HS-5 (cell line): ENCODE measurements at regions not wholly inside any gene's neighbourhood (a gene's known extent, or its start where the extent isn't known, plus 50 kb on each side); places are given as distances from the start of the nearest gene placed in this dataset.
"Not testable (repeated sequence)": the region's sequence is repeated elsewhere in the genome, so short reads cannot be mapped to it uniquely, and the experiment has no call there.

Source experiments
- DNase-seq: peaks from one replicate; pipeline ENCODE4 v3.0.0-alpha.2; 2012; ENCODE audit warnings: low read depth

- no peak for DNase-seq
These were observed 107.4 kb upstream of the BARHL2 start for GRCh38 chr1:90824551-90824950.

GRCh38 chr1:90823686-90824085 lies 106.6 kb upstream of the BARHL2 start:
- peak; percentile 13 for DNase-seq

GRCh38 chr1:90821788-90822359 lies 104.8 kb upstream of the BARHL2 start:
- no peak for DNase-seq

DNA sequence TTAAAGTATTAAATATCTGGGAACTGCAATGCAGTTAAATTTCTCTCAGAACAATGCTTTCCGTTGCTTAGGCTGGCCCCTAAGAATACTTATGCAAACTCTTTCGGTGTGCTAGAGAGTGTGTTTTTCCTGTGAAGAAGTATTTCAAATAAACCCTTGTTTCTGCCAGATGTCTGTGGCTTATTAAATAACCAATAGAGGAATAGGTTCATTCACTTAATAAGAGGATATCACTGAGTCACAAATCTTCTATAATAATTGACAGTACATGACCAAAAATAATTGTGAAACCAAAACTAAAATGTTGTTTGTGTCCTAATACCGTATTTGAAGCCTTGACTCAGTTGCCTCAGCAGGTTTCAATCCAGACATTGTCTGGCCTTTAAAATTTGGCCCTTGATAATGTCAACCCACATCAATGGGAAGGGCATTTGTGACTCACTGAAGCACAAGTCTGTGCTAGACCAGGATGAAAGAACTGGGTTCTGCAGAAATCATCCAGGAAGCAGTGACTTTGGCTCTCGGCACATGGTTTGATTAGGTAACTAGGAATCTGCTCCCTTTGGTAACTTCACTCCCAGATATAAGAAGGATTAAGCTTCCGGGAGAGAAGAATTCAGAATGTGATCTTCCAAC lies 104.2 kb upstream of the BARHL2 start:
- DNase-seq, result no peak

DNA sequence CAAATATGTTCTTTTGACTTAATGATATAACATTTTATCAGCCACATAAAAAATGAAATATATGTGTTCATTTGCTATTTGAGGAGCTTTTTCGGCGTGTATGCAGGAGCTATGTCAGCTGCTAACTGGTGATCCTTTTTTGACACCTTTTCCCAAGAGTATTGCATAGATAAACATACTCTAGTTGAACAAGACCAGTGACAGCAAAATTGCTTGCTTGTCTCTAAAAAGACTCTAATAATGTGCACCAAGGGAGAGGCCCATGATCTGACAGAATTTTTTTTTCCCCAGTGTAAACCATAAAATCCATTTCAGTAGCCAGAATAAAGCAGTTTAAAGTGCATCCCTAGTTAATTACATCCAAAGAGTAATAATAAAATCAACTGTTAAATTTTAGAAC lies 103.6 kb upstream of the BARHL2 start:
- DNase-seq, result no peak

DNA sequence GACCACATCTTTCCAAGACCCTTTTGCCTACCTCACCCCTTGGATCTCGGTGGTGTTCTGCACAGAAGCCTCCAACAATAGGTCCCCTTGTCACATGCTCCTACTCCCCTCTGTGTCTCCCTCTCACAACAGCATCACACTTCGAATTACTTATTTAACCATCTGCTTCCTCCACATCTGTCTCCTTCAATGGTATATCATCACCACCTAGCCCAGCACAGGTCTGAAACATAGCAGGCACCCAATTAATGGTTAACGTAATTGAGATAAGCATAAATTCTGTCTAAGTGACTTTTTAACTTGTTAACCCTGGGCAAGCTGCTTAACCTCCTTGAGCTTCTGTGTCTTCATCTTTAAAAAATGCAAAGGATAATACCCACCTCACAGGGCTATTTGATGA lies 100.3 kb upstream of the BARHL2 start:
- no peak for DNase-seq

- not testable (repeated sequence) for DNase-seq
These were observed 95.1 kb upstream of the BARHL2 start for GRCh38 chr1:90812237-90812636.

- DNase-seq, result not testable (repeated sequence)
These were observed 94.4 kb upstream of the BARHL2 start for GRCh38 chr1:90811444-90811950.

DNA sequence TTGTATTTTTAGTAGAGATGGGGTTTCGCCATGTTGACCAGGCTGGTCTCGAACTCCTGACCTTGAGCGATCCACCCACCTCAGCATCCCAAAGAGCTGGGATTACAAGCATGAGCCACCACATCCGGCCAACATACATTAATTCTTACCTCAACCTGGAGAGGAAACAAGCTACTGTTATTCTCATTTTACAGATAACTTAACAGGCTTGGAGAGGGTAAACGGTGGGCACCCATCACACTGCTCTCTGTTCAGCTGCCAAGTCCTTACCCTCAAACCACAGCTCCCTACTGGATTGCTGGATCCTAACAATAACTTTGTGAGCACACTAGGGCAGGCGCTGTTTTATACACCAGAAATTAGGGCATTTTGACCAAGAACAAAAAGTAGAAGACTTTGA lies 93.6 kb upstream of the BARHL2 start:
- DNase-seq, result no peak

GRCh38 chr1:90809996-90810395 lies 92.9 kb upstream of the BARHL2 start:
- no peak for DNase-seq

DNA sequence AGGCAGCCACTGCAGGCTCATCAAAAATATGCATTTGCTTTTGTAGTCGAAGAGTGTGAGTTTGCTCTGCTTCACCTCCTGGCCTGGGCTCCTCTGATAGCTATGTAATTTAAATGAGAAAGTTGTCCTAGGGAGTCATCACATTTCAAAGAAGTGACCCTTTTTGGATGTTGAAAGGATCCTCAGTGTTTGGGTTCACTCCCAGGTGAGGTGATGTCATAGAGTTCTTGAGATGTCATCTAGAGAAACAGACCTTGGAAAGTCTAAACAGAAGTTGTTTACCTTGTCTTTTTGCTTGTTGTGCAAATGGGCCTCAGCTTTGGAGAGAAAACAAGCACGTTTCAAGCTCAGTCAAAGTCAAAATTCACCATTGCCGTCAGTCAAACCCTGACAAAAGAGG lies 92.0 kb upstream of the BARHL2 start:
- no peak for DNase-seq

DNA sequence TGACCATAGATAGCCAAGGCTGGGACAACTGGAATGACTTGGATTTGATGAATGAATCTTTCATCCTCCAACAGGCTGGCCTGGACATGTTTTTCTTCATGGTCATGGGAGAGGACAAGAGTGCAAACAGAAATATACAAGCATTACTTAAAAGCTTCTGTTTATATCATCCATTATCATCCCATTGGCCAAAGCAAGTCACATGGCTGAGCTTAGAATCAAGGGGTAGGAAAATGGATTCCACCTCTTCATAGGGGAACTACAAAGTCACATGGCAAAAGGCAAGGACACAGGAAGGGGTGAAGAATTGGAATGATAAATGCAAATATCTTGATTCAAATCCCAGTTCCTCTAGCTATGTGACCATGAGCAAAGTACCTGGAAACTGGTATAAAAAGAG lies 90.2 kb upstream of the BARHL2 start:
- no peak for DNase-seq

DNA sequence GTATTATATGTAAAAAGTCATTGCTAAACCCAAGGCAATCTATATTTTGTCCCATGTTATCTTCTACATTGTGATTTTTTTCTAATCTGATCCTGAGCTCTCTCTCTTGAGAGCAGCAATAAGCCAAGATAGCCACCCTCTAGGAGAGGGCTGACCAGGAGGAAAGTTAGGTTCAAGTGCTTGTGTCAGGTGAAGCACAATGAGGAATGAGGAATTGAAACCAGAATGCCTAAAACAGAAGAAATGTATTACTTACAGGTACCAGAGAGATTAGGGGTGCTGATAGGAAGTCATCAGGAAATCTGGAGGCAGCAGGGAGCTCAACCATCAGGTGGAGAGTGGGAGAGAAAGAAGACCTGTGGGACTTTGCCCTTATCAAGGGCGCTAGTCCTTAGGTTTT lies 85.5 kb upstream of the BARHL2 start:
- DNase-seq, result no peak

GRCh38 chr1:90800012-90800717 lies 83.1 kb upstream of the BARHL2 start:
- DNase-seq, result no peak

DNA sequence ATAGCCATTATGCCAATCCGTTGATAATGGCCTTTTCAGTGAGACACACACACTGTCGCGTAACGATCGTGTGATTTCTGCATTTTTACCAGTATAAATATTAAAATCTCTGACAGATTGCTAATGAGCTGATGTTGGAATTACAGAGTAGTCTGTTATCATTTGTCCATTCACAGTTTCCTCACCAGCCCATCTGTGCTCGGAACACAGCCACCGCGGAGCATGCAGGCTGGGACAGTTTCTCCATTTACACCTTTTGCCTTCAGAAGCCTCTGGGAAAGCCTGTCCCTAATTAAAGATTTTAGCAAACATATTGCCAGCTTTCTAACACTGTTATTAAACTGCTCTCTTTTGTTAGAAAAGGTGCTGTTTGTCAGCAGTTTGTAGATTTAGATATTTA lies 82.2 kb upstream of the BARHL2 start:
- DNase-seq, result no peak

- DNase-seq, result no peak
These were observed 81.8 kb upstream of the BARHL2 start for GRCh38 chr1:90798883-90799282.

DNA sequence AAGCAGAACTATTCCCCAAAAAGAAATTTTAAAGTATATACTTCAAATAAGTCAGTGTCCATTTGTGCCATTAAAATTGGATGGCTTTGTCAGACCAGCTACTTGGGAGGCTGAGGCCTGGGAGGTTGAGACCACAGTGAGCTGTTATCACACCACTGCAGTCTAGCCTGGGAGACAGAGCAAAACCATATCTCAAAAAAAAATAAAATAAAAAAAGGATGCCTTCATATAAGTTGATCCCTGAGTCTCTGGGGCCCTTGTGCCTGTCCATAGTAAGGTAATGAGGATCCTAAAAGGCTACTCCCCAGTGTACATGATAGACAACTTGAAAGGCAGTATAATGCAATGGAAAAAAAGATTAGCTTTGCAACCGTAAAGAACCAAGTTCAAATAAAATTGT lies 81.2 kb upstream of the BARHL2 start:
- no peak for DNase-seq

GRCh38 chr1:90795431-90795830 lies 78.3 kb upstream of the BARHL2 start:
- DNase-seq, result no peak

DNA sequence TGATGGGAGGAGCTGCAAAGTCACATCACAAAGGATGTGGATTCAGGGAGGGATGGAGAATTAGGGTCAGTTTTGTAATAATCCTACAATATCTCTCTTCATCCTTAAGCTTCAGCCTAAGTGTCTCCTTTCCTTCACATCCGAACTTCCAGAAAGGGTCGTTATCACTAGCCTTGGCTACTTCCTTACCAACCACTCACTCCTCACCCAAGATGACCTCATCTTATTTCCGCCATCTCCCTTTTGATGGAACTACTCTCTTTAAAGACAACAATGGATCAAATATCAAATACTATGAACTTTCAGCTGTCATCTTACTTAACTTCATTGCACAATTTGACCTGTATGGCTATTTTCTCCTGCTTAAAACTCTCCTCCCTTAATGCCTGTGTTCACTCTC lies 69.6 kb upstream of the BARHL2 start:
- no peak for DNase-seq

- DNase-seq, result no peak
These were observed 67.2 kb upstream of the BARHL2 start for GRCh38 chr1:90784186-90784847.

GRCh38 chr1:90783181-90783580 lies 66.1 kb upstream of the BARHL2 start:
- no peak for DNase-seq

DNA sequence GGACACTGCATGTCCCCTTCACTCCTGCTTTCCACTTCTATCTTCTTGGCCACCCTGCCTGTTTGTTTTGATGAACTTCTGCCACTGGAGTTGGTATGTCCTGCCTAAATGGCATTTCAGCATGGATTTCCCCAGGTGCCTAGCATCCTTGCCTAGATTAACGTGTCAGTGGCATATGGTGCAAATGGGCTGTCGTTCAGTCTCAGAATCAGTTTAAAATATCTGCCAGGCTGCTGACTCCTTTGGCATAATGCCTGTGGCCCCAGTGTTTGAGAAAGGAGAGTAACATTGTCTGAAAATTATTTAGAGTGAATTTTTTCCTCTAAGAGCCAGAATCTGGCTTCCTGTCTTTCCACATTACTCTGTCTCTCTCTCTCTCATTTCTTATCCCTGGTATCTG lies 64.9 kb upstream of the BARHL2 start:
- DNase-seq, result no peak

- DNase-seq, result no peak
These were observed 64.4 kb upstream of the BARHL2 start for GRCh38 chr1:90781534-90781933.
